HepG2 (cell line): ENCODE measurements at regions not wholly inside any gene's neighbourhood (a gene's known extent, or its start where the extent isn't known, plus 50 kb on each side); places are given as distances from the start of the nearest gene placed in this dataset.

Source experiments
- ATAC-seq: fragments of 200-7000 bp; cut with Tn5 transposase; 3 replicates; pipeline ENCODE4 v1.9.1; 2020; ENCODE audit warnings: mild to moderate bottlenecking, moderate library complexity
- BruUV-seq: library from RNA; stranded (reverse); fragments of 400-500 nt; replicated peaks from 2 replicates; lab custom pipeline; 2021; lab: Mats Ljungman, UMichigan
- CTCF ChIA-PET: fragments of 300-600 bp; formaldehyde crosslinking; extraction: SDS; loops from one replicate; lab custom pipeline; 2021; ENCODE audit warnings: low total read pairs, inconsistent platforms, low intra/inter-chr PET ratio; lab: Yijun Ruan, JAX
- POLR2A ChIA-PET: fragments of 350-600 bp; sonication (Branson Sonifier 250); formaldehyde crosslinking; loops from one replicate; lab custom pipeline; 2020; ENCODE audit warnings: antibody characterized with exemption, inconsistent platforms; lab: Yijun Ruan, JAX
- DNase-seq: peaks from one replicate; pipeline ENCODE4 v3.0.0-alpha.2; 2015; ENCODE audit warnings: low spot score
- FAIRE-seq: peaks from 3 replicates; lab custom pipeline; 2011; peaks lifted over from hg19 to GRCh38; lab: Jason Lieb, UNC
- H2AFZ ChIP-seq: one replicate; pipeline ENCODE4 v1.6.1; 2011; ENCODE audit warnings: low read length, inconsistent platforms
- H3K27ac ChIP-seq: fragments of 300-600 bp; 3 replicates; pipeline ENCODE4 v1.8.0; 2011; ENCODE audit warnings: mixed run types, mild to moderate bottlenecking, mixed read lengths, low read length, inconsistent platforms; ENCODE audit not compliant: insufficient read depth; ENCODE audit errors: extremely low read length
- H3K27me3 ChIP-seq, 2 experiments: fragments of 200-600 bp in 1 of 2; 2 replicates in 1 of 2; 3 replicates in 1 of 2; pipeline versions ENCODE4 v1.6.0 to v1.8.0; 2011; ENCODE audit warnings: low read length in 2 of 2, mild to moderate bottlenecking in 2 of 2, moderate library complexity in 2 of 2, inconsistent platforms in 1 of 2; ENCODE audit not compliant: insufficient read depth in 2 of 2, control insufficient read depth in 1 of 2
- H3K36me3 ChIP-seq, 2 experiments: fragments of 200-600 bp in 1 of 2; replicated peaks in 1 of 2; 2 replicates in 1 of 2; 3 replicates in 1 of 2; pipeline versions ENCODE4 v1.5.1 to v1.8.0; 2011; ENCODE audit warnings: low read length in 2 of 2, inconsistent platforms in 1 of 2; ENCODE audit not compliant: insufficient read depth in 2 of 2, control insufficient read depth in 1 of 2
- H3K4me1 ChIP-seq: 2 replicates; pipeline ENCODE4 v1.5.1; 2012; ENCODE audit warnings: low read length, inconsistent platforms; ENCODE audit not compliant: insufficient read depth
- H3K4me2 ChIP-seq: 2 replicates; pipeline ENCODE4 v1.6.0; 2011; ENCODE audit warnings: low read depth, low read length, inconsistent platforms
- H3K4me3 ChIP-seq, 3 experiments: fragments of 200-600 bp in 1 of 3; sonication (generic), shearing (Covaris generic) in 1 of 3; replicated peaks in 1 of 3; 2 replicates each; pipeline ENCODE4 v1.5.1; 2011 to 2016; ENCODE audit warnings: low read length in 3 of 3, inconsistent platforms in 2 of 3, low read depth in 2 of 3, mild to moderate bottlenecking in 2 of 3, control low read depth in 1 of 3, mixed read lengths in 1 of 3; ENCODE audit not compliant: insufficient read depth in 1 of 3
- H3K79me2 ChIP-seq: one replicate; pipeline ENCODE4 v1.6.1; 2011; ENCODE audit warnings: low read length, inconsistent platforms; ENCODE audit not compliant: insufficient read depth
- H3K9ac ChIP-seq: 2 replicates; pipeline ENCODE4 v1.6.0; 2011; ENCODE audit warnings: mild to moderate bottlenecking, low read depth, low read length, inconsistent platforms; ENCODE audit not compliant: insufficient read depth
- H3K9me3 ChIP-seq: 2 replicates; pipeline ENCODE4 v1.5.1; 2012; ENCODE audit warnings: mild to moderate bottlenecking, low read length
- H4K20me1 ChIP-seq: 2 replicates; pipeline ENCODE4 v1.6.0; 2011; ENCODE audit warnings: inconsistent platforms, mild to moderate bottlenecking, low read length, moderate library complexity; ENCODE audit not compliant: insufficient read depth
- ATF7-NPFF ChIP-seq: sonication (generic); formaldehyde crosslinking; IDR thresholded peaks from 2 replicates; pipeline ENCODE4 v1.8.1; 2023; ENCODE audit warnings: mild to moderate bottlenecking, low read depth, missing genetic modification reagents, moderate library complexity
- DR1 ChIP-seq: sonication (generic); formaldehyde crosslinking; IDR thresholded peaks from 2 replicates; pipeline ENCODE4 v1.8.0; 2021; ENCODE audit warnings: mild to moderate bottlenecking, missing genetic modification reagents, inconsistent platforms
- GABPB1 ChIP-seq: IDR thresholded peaks from 2 replicates; pipeline ENCODE4 v1.6.1; 2016; ENCODE audit warnings: mild to moderate bottlenecking, missing genetic modification reagents, moderate library complexity, missing compliant biosample characterization
- HBP1 ChIP-seq: IDR thresholded peaks from 2 replicates; pipeline ENCODE4 v1.6.1; 2016; ENCODE audit warnings: low read depth, control low read depth
- HNF4G ChIP-seq, 2 experiments: sonication (generic) in 1 of 2; formaldehyde crosslinking in 1 of 2; IDR thresholded peaks; 2 replicates each; pipeline versions ENCODE4 v1.4.0 to v1.6.1; 2011 to 2020; ENCODE audit warnings: borderline replicate concordance in 2 of 2, low read depth in 2 of 2, mild to moderate bottlenecking in 2 of 2, low read length in 1 of 2, missing genetic modification reagents in 1 of 2, moderate library complexity in 1 of 2
- MAF1 ChIP-seq: sonication (generic); formaldehyde crosslinking; IDR thresholded peaks from 2 replicates; pipeline ENCODE4 v1.5.0; 2020; ENCODE audit warnings: missing genetic modification reagents, borderline replicate concordance
- THAP9 ChIP-seq: sonication (generic); formaldehyde crosslinking; IDR thresholded peaks from 2 replicates; pipeline ENCODE4; 2020; ENCODE audit warnings: missing genetic modification reagents, mild to moderate bottlenecking, borderline replicate concordance
- ZBTB38 ChIP-seq: sonication (generic); formaldehyde crosslinking; IDR thresholded peaks from 2 replicates; pipeline ENCODE4 v1.5.1; 2020; ENCODE audit warnings: mild to moderate bottlenecking, missing genetic modification reagents
- ZNF274 ChIP-seq: sonication (generic); formaldehyde crosslinking; IDR thresholded peaks from 2 replicates; pipeline ENCODE4 v1.5.1; 2020; ENCODE audit warnings: mild to moderate bottlenecking, missing genetic modification reagents
- ZNF451 ChIP-seq: sonication (generic); formaldehyde crosslinking; IDR thresholded peaks from 2 replicates; pipeline ENCODE4 v1.5.0; 2020; ENCODE audit warnings: mild to moderate bottlenecking, missing genetic modification reagents
- ZNF460 ChIP-seq: sonication (generic); formaldehyde crosslinking; IDR thresholded peaks from 2 replicates; pipeline ENCODE4 v1.5.1; 2020; ENCODE audit warnings: missing genetic modification reagents, mild to moderate bottlenecking, borderline replicate concordance
- ZUFSP ChIP-seq: sonication (generic); formaldehyde crosslinking; IDR thresholded peaks from 2 replicates; pipeline ENCODE4 v1.9.0; 2021; ENCODE audit warnings: missing genetic modification reagents, mild to moderate bottlenecking, borderline replicate concordance
- WGBS: methylation state at CpG from one replicate; pipeline ENCODE4 v1.1.6; 2017; ENCODE audit warnings: low lambda C conversion rate; 5-methylcytosine and 5-hydroxymethylcytosine counted together
- in situ Hi-C: cut with HindIII; loops from 2 replicates; pipeline ENCODE4 v1.10.0; 2017; ENCODE audit warnings: low pct_unique_long_range_greater_than_20kb; ENCODE audit not compliant: extremely low pct_ligation_motif_present
- intact Hi-C: fragments of 100-400 bp; cut with micrococcal nuclease; formaldehyde crosslinking; loops from one replicate; pipeline ENCODE4 v1.10.0; 2022; ENCODE audit not compliant: unreplicated experiment
- TF ChIP-seq, protein P1 (sequence below): sonication (generic); formaldehyde crosslinking; IDR thresholded peaks from 2 replicates; pipeline ENCODE4 v1.5.0; 2020; ENCODE audit warnings: mild to moderate bottlenecking, missing genetic modification reagents
- TF ChIP-seq, protein P2 (sequence below): sonication (generic); formaldehyde crosslinking; conservative IDR thresholded peaks from 2 replicates; pipeline ENCODE4 v1.5.0; 2020; ENCODE audit warnings: missing genetic modification reagents

GRCh38 chr5:29239606-29240005 lies 1953.9 kb upstream of the CDH6 start:
- no peaks in the 10 kb centered on the region for H3K36me3 ChIP-seq
- H3K4me2 ChIP-seq: no peak overlapping the region
- BruUV-seq: no TSS peak
- H3K79me2 ChIP-seq: no peaks in the 10 kb centered on the region
- H4K20me1 ChIP-seq: no peaks in the 10 kb centered on the region
- in situ Hi-C loops: no loop called here
- no peak overlapping the region for H3K27ac ChIP-seq
- no peak for DNase-seq
- 31% methylated on average over 4 of the region's 4 CpGs for WGBS
- H3K4me3 ChIP-seq: no peak overlapping the region
- H3K9ac ChIP-seq: no peak overlapping the region
- H2AFZ ChIP-seq: no peak overlapping the region
- no peaks in the 10 kb centered on the region for H3K9me3 ChIP-seq
- intact Hi-C loops: no loop called here
- ChIA-PET POLR2A (no interaction called here), CTCF (no interaction called here)
- H3K4me1 ChIP-seq: no peaks in the 10 kb centered on the region
- no peak for FAIRE-seq
- no peak for ATAC-seq
- no peaks in the 10 kb centered on the region for H3K27me3 ChIP-seq
- TF ChIP-seq HNF4G (IDR thresholded peaks at IDR 0.05; ENCODE audit: borderline replicate concordance, low read depth, low read length): no peak
- TF ChIP-seq HNF4G (CRISPR knock-in tag; IDR thresholded peaks at IDR 0.05; ENCODE audit: borderline replicate concordance, low read depth): no peak
- no peak for TF ChIP-seq ATF7-NPFF (CRISPR knock-in tag)
- TF ChIP-seq DR1: no peak
- no peak for TF ChIP-seq ZNF460 (CRISPR knock-in tag)
- TF ChIP-seq MAF1: no peak
- TF ChIP-seq ZUFSP: no peak
- TF ChIP-seq ZBTB38: no peak
- TF ChIP-seq HBP1 (CRISPR knock-in tag): no peak
- TF ChIP-seq, protein P1, sequence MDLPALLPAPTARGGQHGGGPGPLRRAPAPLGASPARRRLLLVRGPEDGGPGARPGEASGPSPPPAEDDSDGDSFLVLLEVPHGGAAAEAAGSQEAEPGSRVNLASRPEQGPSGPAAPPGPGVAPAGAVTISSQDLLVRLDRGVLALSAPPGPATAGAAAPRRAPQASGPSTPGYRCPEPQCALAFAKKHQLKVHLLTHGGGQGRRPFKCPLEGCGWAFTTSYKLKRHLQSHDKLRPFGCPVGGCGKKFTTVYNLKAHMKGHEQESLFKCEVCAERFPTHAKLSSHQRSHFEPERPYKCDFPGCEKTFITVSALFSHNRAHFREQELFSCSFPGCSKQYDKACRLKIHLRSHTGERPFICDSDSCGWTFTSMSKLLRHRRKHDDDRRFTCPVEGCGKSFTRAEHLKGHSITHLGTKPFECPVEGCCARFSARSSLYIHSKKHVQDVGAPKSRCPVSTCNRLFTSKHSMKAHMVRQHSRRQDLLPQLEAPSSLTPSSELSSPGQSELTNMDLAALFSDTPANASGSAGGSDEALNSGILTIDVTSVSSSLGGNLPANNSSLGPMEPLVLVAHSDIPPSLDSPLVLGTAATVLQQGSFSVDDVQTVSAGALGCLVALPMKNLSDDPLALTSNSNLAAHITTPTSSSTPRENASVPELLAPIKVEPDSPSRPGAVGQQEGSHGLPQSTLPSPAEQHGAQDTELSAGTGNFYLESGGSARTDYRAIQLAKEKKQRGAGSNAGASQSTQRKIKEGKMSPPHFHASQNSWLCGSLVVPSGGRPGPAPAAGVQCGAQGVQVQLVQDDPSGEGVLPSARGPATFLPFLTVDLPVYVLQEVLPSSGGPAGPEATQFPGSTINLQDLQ (CRISPR knock-in tag): no peak
- TF ChIP-seq GABPB1 (CRISPR knock-in tag): no peak
- no peak for TF ChIP-seq ZNF274 (CRISPR knock-in tag)
- no peak for TF ChIP-seq THAP9 (CRISPR knock-in tag)
- no peak for TF ChIP-seq ZNF451 (CRISPR knock-in tag)
- TF ChIP-seq, protein P2, sequence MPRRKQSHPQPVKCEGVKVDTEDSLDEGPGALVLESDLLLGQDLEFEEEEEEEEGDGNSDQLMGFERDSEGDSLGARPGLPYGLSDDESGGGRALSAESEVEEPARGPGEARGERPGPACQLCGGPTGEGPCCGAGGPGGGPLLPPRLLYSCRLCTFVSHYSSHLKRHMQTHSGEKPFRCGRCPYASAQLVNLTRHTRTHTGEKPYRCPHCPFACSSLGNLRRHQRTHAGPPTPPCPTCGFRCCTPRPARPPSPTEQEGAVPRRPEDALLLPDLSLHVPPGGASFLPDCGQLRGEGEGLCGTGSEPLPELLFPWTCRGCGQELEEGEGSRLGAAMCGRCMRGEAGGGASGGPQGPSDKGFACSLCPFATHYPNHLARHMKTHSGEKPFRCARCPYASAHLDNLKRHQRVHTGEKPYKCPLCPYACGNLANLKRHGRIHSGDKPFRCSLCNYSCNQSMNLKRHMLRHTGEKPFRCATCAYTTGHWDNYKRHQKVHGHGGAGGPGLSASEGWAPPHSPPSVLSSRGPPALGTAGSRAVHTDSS: no peak
